GM12878 (cell line): ENCODE measurements at regions not wholly inside any gene's neighbourhood (a gene's known extent, or its start where the extent isn't known, plus 50 kb on each side); places are given as distances from the start of the nearest gene placed in this dataset.

ENCODE experiments used
- ATAC-seq: fragments of 200-7000 bp; cut with Tn5 transposase; 3 replicates; pipeline ENCODE4 v1.9.1; 2020; ENCODE audit warnings: mild to moderate bottlenecking, moderate library complexity
- BruUV-seq: library from RNA; stranded (reverse); fragments of 400-500 nt; replicated peaks from 2 replicates; lab custom pipeline; 2021; lab: Mats Ljungman, UMichigan
- CTCF ChIA-PET: fragments of 300-600 bp; sonication (Branson Sonifier 250); formaldehyde crosslinking; extraction: SDS; loops from one replicate; lab custom pipeline; 2021; ENCODE audit warnings: inconsistent platforms; lab: Yijun Ruan, JAX
- POLR2A ChIA-PET: fragments of 350-600 bp; formaldehyde crosslinking; extraction: SDS; loops from one replicate; lab custom pipeline; 2021; ENCODE audit warnings: inconsistent platforms; lab: Charles Lee
- RAD21 ChIA-PET: fragments of 300-600 bp; sonication (Branson Sonifier 250); formaldehyde crosslinking; loops from one replicate; lab custom pipeline; 2023; ENCODE audit warnings: antibody characterized with exemption; ENCODE audit not compliant: unreplicated experiment; lab: Charles Lee
- SMC1A ChIA-PET: fragments of 300-600 bp; sonication (Branson Sonifier 250); formaldehyde crosslinking; loops from one replicate; lab custom pipeline; 2023; ENCODE audit not compliant: unreplicated experiment, uncharacterized antibody; lab: Charles Lee
- DNase-seq: peaks from one replicate; pipeline ENCODE4 v3.0.0-alpha.2; 2011; ENCODE audit warnings: low read depth, low spot score
- FAIRE-seq: peaks from 3 replicates; lab custom pipeline; 2011; peaks lifted over from hg19 to GRCh38; lab: Jason Lieb, UNC
- H2AFZ ChIP-seq: 2 replicates; pipeline ENCODE4 v1.6.0; 2011; ENCODE audit warnings: low read depth, low read length, control low read depth; ENCODE audit not compliant: control insufficient read depth
- H3K27ac ChIP-seq: 2 replicates; pipeline ENCODE4 v1.5.1; 2011; ENCODE audit warnings: control low read depth; ENCODE audit not compliant: control insufficient read depth, insufficient read depth
- H3K27me3 ChIP-seq, 2 experiments: replicated peaks in 1 of 2; 2 replicates each; pipeline versions ENCODE4 v1.6.0 to v1.6.1; 2011; ENCODE audit warnings: low read length in 1 of 2; ENCODE audit not compliant: control insufficient read depth in 2 of 2, insufficient read depth in 2 of 2
- H3K36me3 ChIP-seq, 2 experiments: 2 replicates each; pipeline ENCODE4 v1.5.1; 2011; ENCODE audit warnings: low read length in 1 of 2; ENCODE audit not compliant: control insufficient read depth in 2 of 2, insufficient read depth in 2 of 2
- H3K4me1 ChIP-seq: 2 replicates; pipeline ENCODE4 v1.6.1; 2011; ENCODE audit warnings: mild to moderate bottlenecking, low read length, moderate library complexity, mixed read lengths; ENCODE audit not compliant: control insufficient read depth, insufficient read depth
- H3K4me2 ChIP-seq: 2 replicates; pipeline ENCODE4 v1.6.0; 2011; ENCODE audit warnings: control low read depth; ENCODE audit not compliant: control insufficient read depth, insufficient read depth
- H3K4me3 ChIP-seq: fragments of 200-600 bp; sonication (generic); 2 replicates; pipeline ENCODE4 v1.5.1; 2016
- H3K79me2 ChIP-seq: 2 replicates; pipeline ENCODE4 v1.6.0; 2011; ENCODE audit warnings: low read length; ENCODE audit not compliant: control insufficient read depth, insufficient read depth
- H3K9ac ChIP-seq: 2 replicates; pipeline ENCODE4 v1.8.0; 2011; ENCODE audit warnings: low read length, control low read depth, mixed read lengths; ENCODE audit not compliant: control insufficient read depth, insufficient read depth
- H3K9me3 ChIP-seq: replicated peaks from 3 replicates; pipeline ENCODE4 v1.5.1; 2011; ENCODE audit warnings: mild to moderate bottlenecking, low read length; ENCODE audit not compliant: control insufficient read depth, insufficient read depth
- H4K20me1 ChIP-seq: 2 replicates; pipeline ENCODE4 v1.6.0; 2011; ENCODE audit not compliant: control insufficient read depth, insufficient read depth
- ASH2L ChIP-seq: fragments of 300-600, 200-600 bp; sonication (generic); IDR thresholded peaks from 2 replicates; pipeline ENCODE4 v1.6.1; 2017; ENCODE audit warnings: low read depth, mild to moderate bottlenecking, borderline replicate concordance
- BHLHE40 ChIP-seq, 2 experiments: fragments of 450-650 bp in 1 of 2; IDR thresholded peaks; 2 replicates each; pipeline ENCODE4 v1.6.1; 2011 to 2017; ENCODE audit warnings: low read depth in 2 of 2, borderline replicate concordance in 1 of 2, improper control_type of control experiment in 1 of 2, low read length in 1 of 2, mild to moderate bottlenecking in 1 of 2
- BMI1 ChIP-seq: fragments of 450-650 bp; IDR thresholded peaks from 2 replicates; pipeline ENCODE4 v1.6.1; 2016; ENCODE audit warnings: mild to moderate bottlenecking, moderate library complexity, borderline replicate concordance
- EED ChIP-seq: sonication (generic); IDR thresholded peaks from 2 replicates; pipeline ENCODE4 v1.6.1; 2016; ENCODE audit warnings: antibody characterized with exemption, low read depth
- EGR1 ChIP-seq, 2 experiments: IDR thresholded peaks; 1 replicate in 1 of 2; 2 replicates in 1 of 2; pipeline ENCODE4 v1.6.1; 2011 to 2012; ENCODE audit warnings: low read depth in 2 of 2, low read length in 2 of 2, borderline replicate concordance in 1 of 2, mild to moderate bottlenecking in 1 of 2, moderate library complexity in 1 of 2
- JUND ChIP-seq: IDR thresholded peaks from 2 replicates; pipeline ENCODE4 v1.6.1; 2012; ENCODE audit warnings: low read depth, mild to moderate bottlenecking, low read length, improper control_type of control experiment, moderate library complexity
- WGBS: methylation state at CpG from one replicate; pipeline ENCODE4 v1.1.6; 2016; ENCODE audit warnings: low lambda C conversion rate; ENCODE audit not compliant: insufficient replicate concordance, insufficient coverage; ENCODE audit errors: missing lambda C conversion rate; 5-methylcytosine and 5-hydroxymethylcytosine counted together
- in situ Hi-C: fragments of 300-500 bp; cut with MboI; formaldehyde crosslinking; loops from 9 replicates; pipeline ENCODE4 v1.14.3; 2018; ENCODE audit warnings: mixed read lengths
- intact Hi-C: fragments of 100-400 bp; cut with micrococcal nuclease; formaldehyde crosslinking; loops from one replicate; pipeline ENCODE4 v1.14.2; 2022; ENCODE audit not compliant: unreplicated experiment

GRCh38 chr3:194254040-194254439 lies 97.1 kb downstream of the CPN2 start:
- Histone ChIP-seq H3K9ac (no peak overlapping the region), H3K4me1 (peaks cover 7% of the 10 kb centered on the region), H4K20me1 (no peaks in the 10 kb centered on the region), H3K27me3 (peaks cover 5 to 11% of the 10 kb centered on the region in 2 experiments; a peak in 3 of 4 replicates)
- no peak for TF ChIP-seq JUND
- no peak for TF ChIP-seq BMI1
- TF ChIP-seq, all 136 proteins: peak for 0
- no TSS peak for BruUV-seq
- no peak overlapping the region for H3K4me2 ChIP-seq
- H3K4me3 ChIP-seq = no peak overlapping the region
- ChIA-PET POLR2A (no interaction called here), RAD21 (no interaction called here), SMC1A (interaction anchor here (0.6 kb wide), 1 partner anchor 86 kb away, joined by 3 read pairs; no protein-coding TSS in a partner anchor), CTCF (no interaction called here)
- DNase-seq (no peak), FAIRE-seq (no peak), ATAC-seq (no peak)
- no peak overlapping the region for H3K27ac ChIP-seq
- 72% methylated on average over 7 of the region's 7 CpGs for WGBS
- H3K36me3 ChIP-seq = no peaks in the 10 kb centered on the region
- H3K9me3 ChIP-seq = no peaks in the 10 kb centered on the region; the same call in 2 of the 3 replicates
- no peaks in the 10 kb centered on the region for H3K79me2 ChIP-seq
- intact Hi-C loops = no loop called here
- no peak overlapping the region for H2AFZ ChIP-seq
- in situ Hi-C loops = no loop called here

DNA sequence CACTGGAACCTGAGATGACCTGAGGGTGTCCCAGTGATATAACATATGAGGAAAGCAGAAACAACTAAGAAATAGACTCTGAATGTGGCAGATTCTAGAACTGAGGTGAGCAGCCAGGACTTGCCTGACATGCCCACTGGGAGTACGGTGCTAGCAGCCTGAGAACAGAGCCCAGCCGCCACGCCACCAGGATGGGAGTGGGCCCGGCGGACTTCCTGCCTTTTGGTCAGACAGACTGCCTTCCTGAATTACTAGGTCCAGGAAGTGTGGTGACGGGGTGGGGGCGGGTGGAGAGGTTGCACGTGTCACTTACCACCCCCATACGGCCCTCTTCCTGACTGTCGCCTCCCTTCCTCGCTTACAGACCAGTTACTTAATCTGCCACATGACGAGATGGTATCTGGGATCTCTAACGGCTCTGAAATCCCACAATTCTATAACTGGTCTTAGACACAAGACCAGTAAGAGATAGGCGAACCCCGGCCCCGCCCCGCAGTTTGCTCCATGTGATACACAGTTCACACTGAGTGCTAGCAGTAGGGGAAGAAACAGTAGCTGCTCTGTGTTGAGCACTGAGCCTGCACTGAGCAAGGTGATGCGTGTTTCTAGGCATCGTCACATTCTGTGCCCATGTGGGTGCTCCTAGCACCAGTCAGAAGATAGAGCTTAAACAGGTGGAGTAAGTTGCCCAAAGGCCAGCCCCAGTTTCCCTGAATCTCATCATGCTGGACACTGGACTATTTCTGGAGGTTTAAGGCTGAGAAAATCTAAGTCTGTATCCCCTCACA lies 95.7 kb downstream of the CPN2 start:
- 13% methylated on average over 19 of the region's 19 CpGs for WGBS
- intact Hi-C loops (no loop called here), in situ Hi-C loops (no loop called here)
- SMC1A ChIA-PET = interaction anchor here (1.0 kb wide), 1 partner anchor 592 kb away, joined by 3 read pairs; no protein-coding TSS in a partner anchor
- Histone ChIP-seq H3K4me1 (peaks cover 7% of the 10 kb centered on the region), H3K9ac (peak overlapping the region; percentile 0; the same call in 1 of the 2 replicates), H3K9me3 (no peaks in the 10 kb centered on the region; the same call in 2 of the 3 replicates), H3K27ac (no peak overlapping the region; the same call in 1 of the 2 replicates), H4K20me1 (no peaks in the 10 kb centered on the region), H3K4me2 (peak overlapping the region; percentile 87), H3K4me3 (0 out of 2 replicates have a peak overlapping the region, but pooled peaks have one; percentile 28), H3K36me3 (no peaks in the 10 kb centered on the region), H3K27me3 (peaks cover 1 to 4% of the 10 kb centered on the region in 2 experiments; a peak in 2 of 4 replicates), H3K79me2 (no peaks in the 10 kb centered on the region), H2AFZ (peak overlapping the region; percentile 91)
- no TSS peak for BruUV-seq
- FAIRE-seq (peak; percentile 59), ATAC-seq (peak; percentile 72), DNase-seq (peak; percentile 11)
- POLR2A ChIA-PET = no interaction called here
- CTCF ChIA-PET = no interaction called here
- no peak for TF ChIP-seq ASH2L
- TF ChIP-seq EGR1 (IDR thresholded peaks at IDR 0.05; ENCODE audit: borderline replicate concordance in 1 of 2, low read depth in 2 of 2, low read length in 2 of 2) = peak in 1 of 2 experiments; percentile 58; a peak in 1 of 3 replicates
- peak; percentile 35; the same call in 1 of the 2 replicates for TF ChIP-seq EED
- peak; percentile 75 to 76 for TF ChIP-seq BHLHE40 (IDR thresholded peaks at IDR 0.05; ENCODE audit: borderline replicate concordance in 1 of 2, low read depth in 2 of 2, low read length in 1 of 2)
- RAD21 ChIA-PET = interaction anchor here (1.1 kb wide), 1 partner anchor 60 kb away, joined by 3 read pairs; no protein-coding TSS in a partner anchor
